Endothelial cell of umbilical vein (primary cell): ENCODE measurements at regions not wholly inside any gene's neighbourhood (a gene's known extent, or its start where the extent isn't known, plus 50 kb on each side); places are given as distances from the start of the nearest gene placed in this dataset.

Experiments used
- BruUV-seq: library from RNA; stranded (reverse); fragments of 400-500 nt; replicated peaks from 2 replicates; lab custom pipeline; 2021; lab: Mats Ljungman, UMichigan
- CTCF ChIA-PET: fragments of 300-600, 350-600 bp; sonication (Branson Sonifier 250); formaldehyde crosslinking; loops from one replicate; lab custom pipeline; 2021; ENCODE audit warnings: antibody characterized with exemption, inconsistent platforms; lab: Charles Lee
- POLR2A ChIA-PET: fragments of 300-600, 350-600 bp; sonication (Branson Sonifier 250); formaldehyde crosslinking; loops from one replicate; lab custom pipeline; 2021; ENCODE audit warnings: antibody characterized with exemption, inconsistent platforms; lab: Charles Lee
- DNase-seq: peaks from one replicate; pipeline ENCODE4 v3.0.0-alpha.2; 2011; ENCODE audit warnings: low read depth, low spot score
- FAIRE-seq: peaks from 2 replicates; lab custom pipeline; 2011; peaks lifted over from hg19 to GRCh38; lab: Jason Lieb, UNC
- H2AFZ ChIP-seq: 2 replicates; pipeline ENCODE4 v1.6.0; 2012; ENCODE audit warnings: low read depth, low read length, control low read depth, inconsistent platforms
- H3K27ac ChIP-seq: 2 replicates; pipeline ENCODE4 v1.5.1; 2011; ENCODE audit warnings: low read depth, mild to moderate bottlenecking, control low read depth, low read length, moderate library complexity; ENCODE audit not compliant: insufficient read depth
- H3K27me3 ChIP-seq, 2 experiments: 2 replicates each; pipeline versions ENCODE4 v1.6.0 to v1.6.1; 2011; ENCODE audit warnings: low read length in 2 of 2, mixed read lengths in 1 of 2; ENCODE audit not compliant: control insufficient read depth in 2 of 2, insufficient read depth in 2 of 2
- H3K36me3 ChIP-seq, 2 experiments: 2 replicates in 1 of 2; 3 replicates in 1 of 2; pipeline ENCODE4 v1.5.1; 2011; ENCODE audit warnings: low read length in 2 of 2, mild to moderate bottlenecking in 1 of 2, moderate library complexity in 1 of 2; ENCODE audit not compliant: control insufficient read depth in 2 of 2, insufficient read depth in 2 of 2; ENCODE audit errors: extremely low read depth in 1 of 2
- H3K4me1 ChIP-seq: 3 replicates; pipeline ENCODE4 v1.5.1; 2011; ENCODE audit warnings: mild to moderate bottlenecking, low read length; ENCODE audit not compliant: control insufficient read depth, insufficient read depth; ENCODE audit errors: extremely low read depth
- H3K4me2 ChIP-seq: 2 replicates; pipeline ENCODE4 v1.6.1; 2011; ENCODE audit warnings: low read length, control low read depth, mixed read lengths; ENCODE audit not compliant: insufficient read depth
- H3K4me3 ChIP-seq, 3 experiments: fragments of 200-600 bp in 1 of 3; sonication (generic), shearing (Covaris generic) in 1 of 3; replicated peaks in 1 of 3; 2 replicates each; pipeline ENCODE4 v1.5.1; 2011 to 2016; ENCODE audit warnings: control low read depth in 3 of 3, low read length in 3 of 3, mild to moderate bottlenecking in 2 of 3, inconsistent platforms in 1 of 3, low read depth in 1 of 3, moderate library complexity in 1 of 3; ENCODE audit not compliant: insufficient read depth in 1 of 3
- H3K79me2 ChIP-seq: 2 replicates; pipeline ENCODE4 v1.6.0; 2012; ENCODE audit warnings: low read length, inconsistent platforms; ENCODE audit not compliant: control insufficient read depth, insufficient read depth
- H3K9ac ChIP-seq: replicated peaks from 2 replicates; pipeline ENCODE3; 2011; ENCODE audit warnings: low read length, control low read depth; ENCODE audit not compliant: insufficient read depth; ENCODE audit errors: extremely low read depth
- H3K9me1 ChIP-seq: replicated peaks from 3 replicates; pipeline ENCODE4 v1.6.0; 2011; ENCODE audit warnings: mild to moderate bottlenecking, low read length; ENCODE audit not compliant: control insufficient read depth, insufficient read depth; ENCODE audit errors: extremely low read depth
- H3K9me3 ChIP-seq: replicated peaks from 2 replicates; pipeline ENCODE4 v1.5.1; 2012; ENCODE audit warnings: low read length, inconsistent platforms; ENCODE audit not compliant: control insufficient read depth, insufficient read depth
- H4K20me1 ChIP-seq: replicated peaks from 2 replicates; pipeline ENCODE3; 2011; ENCODE audit warnings: mild to moderate bottlenecking, low read length; ENCODE audit not compliant: control insufficient read depth, insufficient read depth; ENCODE audit errors: extremely low read depth
- CTCF ChIP-seq, 2 donors: IDR thresholded peaks; 1 replicate in 1 of 2; 2 replicates in 1 of 2; pipeline ENCODE4 v1.5.1; 2011; ENCODE audit warnings: low read length in 2 of 2, mild to moderate bottlenecking in 2 of 2, moderate library complexity in 2 of 2, control low read depth in 1 of 2, inconsistent platforms in 1 of 2, low read depth in 1 of 2; ENCODE audit not compliant: insufficient read depth in 1 of 2; ENCODE audit errors: extremely low read depth in 1 of 2
- EZH2 ChIP-seq: IDR thresholded peaks from 2 replicates; pipeline ENCODE4 v1.6.1; 2012; ENCODE audit warnings: borderline replicate concordance, low read depth, mild to moderate bottlenecking, moderate library complexity, low read length, inconsistent platforms; ENCODE audit not compliant: severe bottlenecking
- FOS ChIP-seq: IDR thresholded peaks from 2 replicates; pipeline ENCODE4 v1.6.1; 2011; ENCODE audit warnings: mild to moderate bottlenecking, low read length, moderate library complexity, borderline replicate concordance; ENCODE audit not compliant: insufficient read depth
- GATA2 ChIP-seq: IDR thresholded peaks from 2 replicates; pipeline ENCODE4 v1.7.0; 2011; ENCODE audit warnings: low read depth, mild to moderate bottlenecking, moderate library complexity, mixed read lengths, low read length; ENCODE audit not compliant: insufficient read length, insufficient read depth
- JUN ChIP-seq: IDR thresholded peaks from 2 replicates; pipeline ENCODE4 v1.6.1; 2011; ENCODE audit warnings: borderline replicate concordance, low read depth; ENCODE audit not compliant: insufficient read length, insufficient read depth
- MYC ChIP-seq: IDR thresholded peaks from one replicate; pipeline ENCODE4 v1.6.1; 2011; ENCODE audit warnings: mild to moderate bottlenecking, low read depth, low read length
- POLR2A ChIP-seq: IDR thresholded peaks from 2 replicates; pipeline ENCODE4 v1.6.1; 2012; ENCODE audit warnings: low read depth, mild to moderate bottlenecking, control low read depth, low read length
- POLR2AphosphoS5 ChIP-seq: IDR thresholded peaks from 2 replicates; pipeline ENCODE4 v1.6.1; 2012; ENCODE audit warnings: low read depth, mild to moderate bottlenecking, control low read depth, low read length, moderate library complexity; ENCODE audit not compliant: insufficient read depth
- dilution Hi-C: fragments of 300-500 bp; cut with MboI; formaldehyde crosslinking; loops from one replicate; pipeline ENCODE4 v1.15.0; 2019; ENCODE audit warnings: low sequenced_read_pairs; ENCODE audit not compliant: extremely low pct_ligation_motif_present
- intact Hi-C: fragments of 100-400 bp; cut with micrococcal nuclease; formaldehyde crosslinking; loops from one replicate; pipeline ENCODE4 v1.10.0; 2022

DNA sequence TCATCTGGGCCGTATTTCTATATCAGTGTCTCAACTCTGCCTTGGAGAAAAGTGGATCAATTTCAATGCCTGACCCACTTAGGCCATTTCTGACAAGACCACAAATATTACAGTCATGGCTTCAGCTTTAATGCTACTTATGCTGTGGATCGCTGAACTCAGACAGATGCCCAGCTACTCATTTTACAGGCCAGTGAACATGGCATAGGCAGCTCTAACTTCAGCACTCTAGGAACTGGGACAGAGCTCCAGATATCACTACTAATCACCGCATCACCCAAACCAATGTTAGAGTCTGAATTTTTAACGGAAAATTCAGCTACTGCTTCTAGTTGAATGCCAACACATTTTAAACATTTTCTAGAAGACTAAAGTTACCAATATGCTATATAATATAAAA, 809.6 kb upstream of the FRG1 start:
- Histone ChIP-seq H3K9me1 (no peaks in the 10 kb centered on the region), H3K9ac (no peak overlapping the region), H3K4me1 (no peaks in the 10 kb centered on the region), H2AFZ (no peak overlapping the region), H3K4me2 (no peak overlapping the region), H3K79me2 (no peaks in the 10 kb centered on the region), H3K4me3 (no peak overlapping the region), H3K27me3 (no peaks in the 10 kb centered on the region), H4K20me1 (no peaks in the 10 kb centered on the region), H3K9me3 (peaks cover 3% of the 10 kb centered on the region), H3K36me3 (no peaks in the 10 kb centered on the region), H3K27ac (no peak overlapping the region)
- BruUV-seq = no TSS peak
- ChIA-PET CTCF (no interaction called here), POLR2A (no interaction called here)
- intact Hi-C loops = no loop called here
- FAIRE-seq (no peak), DNase-seq (no peak)
- TF ChIP-seq POLR2A (no peak), JUN (no peak), EZH2 (no peak), FOS (no peak), GATA2 (no peak), POLR2AphosphoS5 (no peak), CTCF (IDR thresholded peaks at IDR 0.05; ENCODE audit: extremely low read depth in 1 of 2, insufficient read depth in 1 of 2, low read depth in 1 of 2, low read length in 2 of 2) (no peak), MYC (no peak)
- dilution Hi-C loops = no loop called here
